ENCODE measurements at regions not wholly inside any gene's neighbourhood (a gene's known extent, or its start where the extent isn't known, plus 50 kb on each side); places are given as distances from the start of the nearest gene placed in this dataset.
A peak's percentile ranks its signal among the peaks of the same experiment; 100 is the strongest.

- H3K9me3 ChIP-seq, result no peaks in the 10 kb centered on the region
- WGBS, 2 donors, result 75 to 84% methylated on average over 9 to 18 of the region's 23 CpGs
- no peak for ATAC-seq (ENCODE audit: low FRiP score in 2 of 2)
- peak in 1 of 2 donors; percentile 77 for DNase-seq
- no peak overlapping the region for H3K27ac ChIP-seq
- no peak overlapping the region for H3K4me3 ChIP-seq
- H3K27me3 ChIP-seq, result no peaks in the 10 kb centered on the region
- H3K4me1 ChIP-seq, result peaks cover 29 to 47% (median 41%) of the 10 kb centered on the region in 4 donors
- peaks cover 0 to 4% (median 0%) of the 10 kb centered on the region in 4 donors for H3K36me3 ChIP-seq
- TF ChIP-seq EP300 (IDR thresholded peaks at IDR 0.05) (no peak), POLR2A (IDR thresholded peaks at IDR 0.05) (no peak), POLR2AphosphoS5 (IDR thresholded peaks at IDR 0.05) (no peak), CTCF (IDR thresholded peaks at IDR 0.05) (no peak)
These were observed 69.4 kb upstream of the HGFAC start for GRCh38 chr4:3372264-3372932.

GRCh38 chr4:3372933-3373465 lies 68.8 kb upstream of the HGFAC start:
- Histone ChIP-seq H3K4me1 (peaks cover 29 to 47% (median 41%) of the 10 kb centered on the region in 4 donors), H3K9me3 (no peaks in the 10 kb centered on the region), H3K4me3 (no peak overlapping the region), H3K27ac (peak overlapping the region in 1 of 4 donors; percentile 59), H3K27me3 (no peaks in the 10 kb centered on the region), H3K36me3 (peaks cover 0 to 4% (median 0%) of the 10 kb centered on the region in 4 donors)
- TF ChIP-seq EP300 (IDR thresholded peaks at IDR 0.05) (peak in 1 of 4 donors; percentile 61), POLR2A (IDR thresholded peaks at IDR 0.05) (no peak), POLR2AphosphoS5 (IDR thresholded peaks at IDR 0.05) (peak; percentile 39 to 44)
- DNase-seq (peak; percentile 82 to 90), ATAC-seq (ENCODE audit: low FRiP score in 2 of 2) (peak; percentile 63 to 78)
- 60 to 62% methylated on average over 23 to 28 of the region's 28 CpGs for WGBS, 2 donors

- Histone ChIP-seq H3K27me3 (no peaks in the 10 kb centered on the region), H3K4me3 (no peak overlapping the region), H3K9me3 (no peaks in the 10 kb centered on the region), H3K36me3 (peaks cover 0 to 4% (median 0%) of the 10 kb centered on the region in 4 donors), H3K4me1 (peaks cover 29 to 47% (median 41%) of the 10 kb centered on the region in 4 donors), H3K27ac (peak overlapping the region in 1 of 4 donors; percentile 59)
- 94 to 96% methylated on average over 19 of the region's 19 CpGs for WGBS, 2 donors
- ATAC-seq (ENCODE audit: low FRiP score in 2 of 2), result no peak
- TF ChIP-seq EP300 (IDR thresholded peaks at IDR 0.05), result no peak
- TF ChIP-seq POLR2A (IDR thresholded peaks at IDR 0.05), result no peak
- no peak for TF ChIP-seq POLR2AphosphoS5 (IDR thresholded peaks at IDR 0.05)
- TF ChIP-seq CTCF (IDR thresholded peaks at IDR 0.05), result no peak
- peak in 1 of 2 donors; percentile 76 for DNase-seq
These were observed 68.3 kb upstream of the HGFAC start for GRCh38 chr4:3373468-3373867.

- DNase-seq (peak in 1 of 2 donors; percentile 77), ATAC-seq (ENCODE audit: low FRiP score in 2 of 2) (no peak)
- H3K27me3 ChIP-seq, result no peaks in the 10 kb centered on the region
- no peaks in the 10 kb centered on the region for H3K9me3 ChIP-seq
- H3K36me3 ChIP-seq, result peaks cover 0 to 4% (median 0%) of the 10 kb centered on the region in 4 donors
- TF ChIP-seq CTCF (IDR thresholded peaks at IDR 0.05) (no peak), POLR2A (IDR thresholded peaks at IDR 0.05) (no peak), EP300 (IDR thresholded peaks at IDR 0.05) (no peak)
- no peak overlapping the region for H3K27ac ChIP-seq
- 96 to 97% methylated on average over 26 to 29 of the region's 29 CpGs for WGBS, 2 donors
- no peak overlapping the region for H3K4me3 ChIP-seq
- H3K4me1 ChIP-seq, result peaks cover 24 to 42% (median 35%) of the 10 kb centered on the region in 4 donors
These were observed 67.6 kb upstream of the HGFAC start for GRCh38 chr4:3374011-3374645.

GRCh38 chr4:3374667-3375066 lies 67.1 kb upstream of the HGFAC start:
- H3K4me3 ChIP-seq, result no peak overlapping the region
- WGBS, 2 donors, result 92 to 96% methylated on average over 7 to 11 of the region's 11 CpGs
- DNase-seq (peak in 1 of 2 donors; percentile 57), ATAC-seq (ENCODE audit: low FRiP score in 2 of 2) (no peak)
- TF ChIP-seq EP300 (IDR thresholded peaks at IDR 0.05), result no peak
- no peak for TF ChIP-seq CTCF (IDR thresholded peaks at IDR 0.05)
- TF ChIP-seq POLR2AphosphoS5 (IDR thresholded peaks at IDR 0.05), result no peak
- no peak for TF ChIP-seq POLR2A (IDR thresholded peaks at IDR 0.05)
- H3K36me3 ChIP-seq, result peaks cover 0 to 4% (median 0%) of the 10 kb centered on the region in 4 donors
- peaks cover 19 to 36% (median 30%) of the 10 kb centered on the region in 4 donors for H3K4me1 ChIP-seq
- no peak overlapping the region for H3K27ac ChIP-seq
- no peaks in the 10 kb centered on the region for H3K9me3 ChIP-seq
- no peaks in the 10 kb centered on the region for H3K27me3 ChIP-seq

Measured in upper lobe of left lung (tissue), 6 donors.